Epithelial cell of proximal tubule (primary cell): ENCODE measurements at regions not wholly inside any gene's neighbourhood (a gene's known extent, or its start where the extent isn't known, plus 50 kb on each side); places are given as distances from the start of the nearest gene placed in this dataset.

Experiments used
- DNase-seq: peaks from one replicate; pipeline ENCODE4 v3.0.0-alpha.2; 2011; ENCODE audit warnings: low read depth
- H3K4me3 ChIP-seq: 2 replicates; pipeline ENCODE4 v1.5.1; 2011; ENCODE audit warnings: low read depth, mild to moderate bottlenecking, low read length
- CTCF ChIP-seq: conservative IDR thresholded peaks from 2 replicates; pipeline ENCODE4 v1.5.1; 2012; ENCODE audit warnings: low read depth, mild to moderate bottlenecking, low read length

GRCh38 chr11:93902921-93903320 lies 52.5 kb upstream of the VSTM5 start:
- no peak overlapping the region for H3K4me3 ChIP-seq
- TF ChIP-seq CTCF = no peak
- no peak for DNase-seq

DNA sequence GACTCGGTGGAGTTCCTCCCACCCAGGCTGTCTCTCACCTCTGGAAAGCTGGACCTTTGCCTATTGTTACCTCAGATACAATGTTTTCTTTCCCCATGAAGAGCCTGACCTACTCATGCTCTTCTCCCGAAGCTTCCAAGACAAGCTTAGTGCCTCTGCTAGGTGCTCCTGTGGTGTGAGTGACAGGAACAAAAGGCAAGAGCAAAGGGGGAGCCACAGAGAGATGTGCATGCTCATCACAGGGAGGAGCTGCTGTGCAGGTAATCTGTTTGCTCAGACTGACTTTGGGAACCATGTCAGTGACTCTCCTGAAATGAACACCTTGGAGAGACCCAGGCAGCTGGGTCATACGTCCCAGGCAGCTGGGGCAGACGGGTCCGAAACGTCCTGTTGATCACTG lies 53.6 kb upstream of the VSTM5 start:
- TF ChIP-seq CTCF = peak; percentile 47
- H3K4me3 ChIP-seq = no peak overlapping the region
- no peak for DNase-seq

DNA sequence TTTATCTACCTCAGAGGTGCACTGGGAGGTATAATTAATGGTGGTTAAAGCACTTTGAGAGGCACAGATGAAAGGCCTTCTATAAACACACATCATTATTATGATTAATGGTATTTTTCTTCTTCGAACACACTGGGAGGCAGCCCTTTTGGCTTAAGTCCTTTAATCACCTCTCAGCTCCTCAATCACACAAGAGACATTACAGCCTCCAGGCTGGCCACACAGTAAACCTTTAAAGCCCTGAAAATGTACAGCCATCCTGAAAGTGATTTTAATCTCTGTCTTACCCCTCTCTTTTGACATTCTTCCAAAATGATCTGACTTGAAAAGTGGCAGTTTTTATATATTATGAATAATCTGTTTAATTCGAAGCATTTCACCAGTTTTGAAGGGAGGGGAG lies 54.3 kb upstream of the VSTM5 start:
- DNase-seq = no peak
- TF ChIP-seq CTCF = no peak
- H3K4me3 ChIP-seq = no peak overlapping the region

DNA sequence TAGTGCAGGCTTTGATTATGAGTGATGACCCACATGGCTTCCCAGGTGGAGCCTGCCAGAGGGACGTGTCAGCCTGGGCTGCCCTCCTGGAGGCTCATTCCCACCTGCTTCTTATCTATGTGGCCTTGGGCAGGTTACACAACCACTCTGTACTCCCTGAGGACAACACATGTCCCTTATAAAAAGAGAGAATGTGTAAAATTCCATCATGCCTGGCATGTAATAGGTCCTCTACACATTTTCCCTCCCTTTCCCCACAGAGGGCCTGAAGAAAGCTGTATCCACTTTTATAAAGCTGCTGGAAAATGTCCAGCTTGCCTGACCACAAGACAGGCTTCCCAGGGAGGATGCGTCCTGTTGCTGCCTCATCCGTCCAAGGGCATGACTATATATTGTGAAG lies 55.0 kb upstream of the VSTM5 start:
- no peak for DNase-seq
- no peak for TF ChIP-seq CTCF
- no peak overlapping the region for H3K4me3 ChIP-seq

DNA sequence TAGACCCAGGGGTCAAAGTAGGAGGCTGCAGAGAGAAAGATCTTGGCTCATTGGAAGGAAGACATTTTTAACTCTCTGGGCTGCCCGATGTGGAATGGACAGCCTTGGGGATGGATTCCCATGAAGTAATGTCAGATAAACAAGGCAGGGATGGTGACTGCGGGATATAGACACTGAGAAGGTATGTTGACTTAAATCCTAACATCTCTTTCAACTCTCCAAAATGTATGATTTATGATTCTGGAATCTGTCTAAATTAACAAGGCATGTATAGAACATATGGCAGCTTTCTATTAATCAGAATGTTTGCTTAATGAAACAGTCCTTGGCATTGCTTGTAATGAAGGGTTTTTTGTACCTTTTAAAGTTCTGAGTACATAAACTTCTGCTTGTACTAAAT lies 56.1 kb upstream of the VSTM5 start:
- H3K4me3 ChIP-seq = no peak overlapping the region
- DNase-seq = no peak
- TF ChIP-seq CTCF = no peak

GRCh38 chr11:93907901-93908300 lies 57.5 kb upstream of the VSTM5 start:
- TF ChIP-seq CTCF = no peak
- no peak for DNase-seq
- H3K4me3 ChIP-seq = no peak overlapping the region

DNA sequence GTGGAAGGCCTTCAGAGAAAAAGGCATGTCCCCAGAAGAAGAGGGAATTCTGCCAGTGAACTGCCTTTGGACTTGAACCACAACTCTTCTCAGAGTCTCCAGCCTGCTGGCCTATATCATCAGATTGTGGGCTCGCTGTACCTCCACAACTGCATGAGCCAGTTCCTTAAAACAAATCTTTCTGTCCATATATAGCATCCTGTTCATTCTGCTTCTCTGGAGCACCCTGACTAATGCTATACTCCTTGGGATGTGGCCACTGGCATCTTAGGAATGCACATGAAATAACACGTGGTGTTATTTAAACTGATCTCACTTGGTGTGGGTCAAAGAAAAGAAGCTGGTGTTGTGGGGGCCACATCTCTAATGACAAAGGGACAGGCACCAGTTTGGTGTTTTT lies 58.3 kb upstream of the VSTM5 start:
- DNase-seq = peak; percentile 72
- H3K4me3 ChIP-seq = no peak overlapping the region

More for the DNA sequence above, 58.3 kb upstream of the VSTM5 start:
- TF ChIP-seq CTCF = no peak
